Stomach (tissue), 4 donors: ENCODE measurements at regions not wholly inside any gene's neighbourhood (a gene's known extent, or its start where the extent isn't known, plus 50 kb on each side); places are given as distances from the start of the nearest gene placed in this dataset.
A peak's percentile ranks its signal among the peaks of the same experiment; 100 is the strongest.

Source experiments
- POLR2A ChIP-seq, 4 donors: fragments of 450-650 bp; IDR thresholded peaks; one replicate each; pipeline ENCODE4 v1.6.1; 2016; ENCODE audit warnings: antibody characterized with exemption in 4 of 4, control low read depth in 2 of 4, mild to moderate bottlenecking in 1 of 4, moderate library complexity in 1 of 4
- POLR2AphosphoS5 ChIP-seq, 3 donors: sonication (generic); formaldehyde crosslinking; IDR thresholded peaks; one replicate each; pipeline ENCODE4 v1.6.1; 2016; ENCODE audit warnings: antibody characterized with exemption in 3 of 3
- TF ChIP-seq, protein P1 (sequence below), 7 experiments: fragments of 450-650 bp in 4 of 7; fragments of 200-600 bp in 3 of 7; sonication (generic) in 3 of 7; IDR thresholded peaks; one replicate each; pipeline ENCODE4 v1.5.1; 2016 to 2019; ENCODE audit warnings: antibody characterized with exemption in 7 of 7, control low read depth in 2 of 7, mild to moderate bottlenecking in 1 of 7

GRCh38 chr10:77711683-77712049 lies 74.1 kb upstream of the KCNMA1 start:
- TF ChIP-seq POLR2AphosphoS5 (IDR thresholded peaks at IDR 0.05) = no peak
- no peak for TF ChIP-seq POLR2A (IDR thresholded peaks at IDR 0.05)
- TF ChIP-seq, protein P1, sequence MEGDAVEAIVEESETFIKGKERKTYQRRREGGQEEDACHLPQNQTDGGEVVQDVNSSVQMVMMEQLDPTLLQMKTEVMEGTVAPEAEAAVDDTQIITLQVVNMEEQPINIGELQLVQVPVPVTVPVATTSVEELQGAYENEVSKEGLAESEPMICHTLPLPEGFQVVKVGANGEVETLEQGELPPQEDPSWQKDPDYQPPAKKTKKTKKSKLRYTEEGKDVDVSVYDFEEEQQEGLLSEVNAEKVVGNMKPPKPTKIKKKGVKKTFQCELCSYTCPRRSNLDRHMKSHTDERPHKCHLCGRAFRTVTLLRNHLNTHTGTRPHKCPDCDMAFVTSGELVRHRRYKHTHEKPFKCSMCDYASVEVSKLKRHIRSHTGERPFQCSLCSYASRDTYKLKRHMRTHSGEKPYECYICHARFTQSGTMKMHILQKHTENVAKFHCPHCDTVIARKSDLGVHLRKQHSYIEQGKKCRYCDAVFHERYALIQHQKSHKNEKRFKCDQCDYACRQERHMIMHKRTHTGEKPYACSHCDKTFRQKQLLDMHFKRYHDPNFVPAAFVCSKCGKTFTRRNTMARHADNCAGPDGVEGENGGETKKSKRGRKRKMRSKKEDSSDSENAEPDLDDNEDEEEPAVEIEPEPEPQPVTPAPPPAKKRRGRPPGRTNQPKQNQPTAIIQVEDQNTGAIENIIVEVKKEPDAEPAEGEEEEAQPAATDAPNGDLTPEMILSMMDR (IDR thresholded peaks at IDR 0.05) = peak in 1 of 7 experiments; percentile 35
